ENCODE measurements at regions not wholly inside any gene's neighbourhood (a gene's known extent, or its start where the extent isn't known, plus 50 kb on each side); places are given as distances from the start of the nearest gene placed in this dataset.

GRCh38 chr3:127133971-127134370 lies 59.0 kb upstream of the PRR23E start:
- Histone ChIP-seq H4K20me1 (replicated peaks; ENCODE audit: control insufficient read depth, extremely low read depth, insufficient read depth, low read length) (no peaks in the 10 kb centered on the region), H3K36me3 (ENCODE audit: control insufficient read depth in 2 of 2, extremely low read depth in 1 of 2, insufficient read depth in 2 of 2, low read length in 2 of 2) (no peaks in the 10 kb centered on the region), H3K4me2 (ENCODE audit: insufficient read depth, low read length) (no peak overlapping the region), H3K4me1 (ENCODE audit: control insufficient read depth, extremely low read depth, insufficient read depth, low read length) (no peaks in the 10 kb centered on the region), H3K27ac (ENCODE audit: insufficient read depth, low read depth, low read length) (no peak overlapping the region), H3K27me3 (ENCODE audit: control insufficient read depth in 2 of 2, insufficient read depth in 2 of 2, low read length in 2 of 2) (peaks cover 13 to 16% of the 10 kb centered on the region in 2 experiments), H3K9ac (replicated peaks; ENCODE audit: extremely low read depth, insufficient read depth, low read length) (no peak overlapping the region), H3K9me3 (replicated peaks; ENCODE audit: control insufficient read depth, insufficient read depth, low read length) (no peaks in the 10 kb centered on the region), H3K4me3 (replicated peaks in 1 of 3; ENCODE audit: insufficient read depth in 1 of 3, low read depth in 1 of 3, low read length in 3 of 3) (no peak overlapping the region), H2AFZ (ENCODE audit: low read depth, low read length) (no peak overlapping the region), H3K9me1 (replicated peaks; ENCODE audit: control insufficient read depth, extremely low read depth, insufficient read depth, low read length) (no peaks in the 10 kb centered on the region), H3K79me2 (ENCODE audit: control insufficient read depth, insufficient read depth, low read length) (no peaks in the 10 kb centered on the region)
- TF ChIP-seq MYC (IDR thresholded peaks at IDR 0.05; ENCODE audit: low read depth, low read length) (no peak), JUN (IDR thresholded peaks at IDR 0.05; ENCODE audit: borderline replicate concordance, insufficient read depth, insufficient read length, low read depth) (no peak)
- FAIRE-seq, result no peak
- intact Hi-C loops (cut with micrococcal nuclease), result no loop called here
- CTCF ChIA-PET, result no interaction called here
- no TSS peak for BruUV-seq (replicated peaks)
- POLR2A ChIA-PET, result no interaction called here
- DNase-seq (ENCODE audit: low read depth, low spot score), result no peak
- dilution Hi-C loops (cut with MboI; ENCODE audit: extremely low pct_ligation_motif_present, low sequenced_read_pairs), result no loop called here

GRCh38 chr3:127134466-127134865 lies 58.5 kb upstream of the PRR23E start:
- Histone ChIP-seq H3K79me2 (ENCODE audit: control insufficient read depth, insufficient read depth, low read length) (no peaks in the 10 kb centered on the region), H3K27me3 (ENCODE audit: control insufficient read depth in 2 of 2, insufficient read depth in 2 of 2, low read length in 2 of 2) (peaks cover 13 to 16% of the 10 kb centered on the region in 2 experiments), H3K36me3 (ENCODE audit: control insufficient read depth in 2 of 2, extremely low read depth in 1 of 2, insufficient read depth in 2 of 2, low read length in 2 of 2) (no peaks in the 10 kb centered on the region), H3K9me1 (replicated peaks; ENCODE audit: control insufficient read depth, extremely low read depth, insufficient read depth, low read length) (no peaks in the 10 kb centered on the region), H3K4me3 (replicated peaks in 1 of 3; ENCODE audit: insufficient read depth in 1 of 3, low read depth in 1 of 3, low read length in 3 of 3) (no peak overlapping the region), H2AFZ (ENCODE audit: low read depth, low read length) (no peak overlapping the region), H3K9ac (replicated peaks; ENCODE audit: extremely low read depth, insufficient read depth, low read length) (no peak overlapping the region), H4K20me1 (replicated peaks; ENCODE audit: control insufficient read depth, extremely low read depth, insufficient read depth, low read length) (no peaks in the 10 kb centered on the region), H3K9me3 (replicated peaks; ENCODE audit: control insufficient read depth, insufficient read depth, low read length) (no peaks in the 10 kb centered on the region), H3K4me2 (ENCODE audit: insufficient read depth, low read length) (no peak overlapping the region), H3K27ac (ENCODE audit: insufficient read depth, low read depth, low read length) (no peak overlapping the region), H3K4me1 (ENCODE audit: control insufficient read depth, extremely low read depth, insufficient read depth, low read length) (no peaks in the 10 kb centered on the region)
- TF ChIP-seq POLR2AphosphoS5 (IDR thresholded peaks at IDR 0.05; ENCODE audit: insufficient read depth, low read depth, low read length), result no peak
- no peak for TF ChIP-seq MAX (IDR thresholded peaks at IDR 0.05; ENCODE audit: insufficient read depth, insufficient read length)
- TF ChIP-seq EZH2 (IDR thresholded peaks at IDR 0.05; ENCODE audit: borderline replicate concordance, low read depth, low read length, severe bottlenecking), result no peak
- TF ChIP-seq GATA2 (IDR thresholded peaks at IDR 0.05; ENCODE audit: insufficient read depth, insufficient read length, low read depth, low read length), result no peak
- no peak for TF ChIP-seq CTCF (IDR thresholded peaks at IDR 0.05; ENCODE audit: extremely low read depth in 1 of 2, insufficient read depth in 1 of 2, low read depth in 1 of 2, low read length in 2 of 2)
- no peak for TF ChIP-seq FOS (IDR thresholded peaks at IDR 0.05; ENCODE audit: borderline replicate concordance, insufficient read depth, low read length)
- TF ChIP-seq JUN (IDR thresholded peaks at IDR 0.05; ENCODE audit: borderline replicate concordance, insufficient read depth, insufficient read length, low read depth), result no peak
- no peak for TF ChIP-seq POLR2A (IDR thresholded peaks at IDR 0.05; ENCODE audit: low read depth, low read length)
- TF ChIP-seq MYC (IDR thresholded peaks at IDR 0.05; ENCODE audit: low read depth, low read length), result no peak
- no TSS peak for BruUV-seq (replicated peaks)
- CTCF ChIA-PET, result no interaction called here
- dilution Hi-C loops (cut with MboI; ENCODE audit: extremely low pct_ligation_motif_present, low sequenced_read_pairs) (no loop called here), intact Hi-C loops (cut with micrococcal nuclease) (no loop called here)
- FAIRE-seq, result no peak
- POLR2A ChIA-PET, result no interaction called here
- no peak for DNase-seq (ENCODE audit: low read depth, low spot score)
